ENCODE measurements at regions not wholly inside any gene's neighbourhood (a gene's known extent, or its start where the extent isn't known, plus 50 kb on each side); places are given as distances from the start of the nearest gene placed in this dataset.

DNA sequence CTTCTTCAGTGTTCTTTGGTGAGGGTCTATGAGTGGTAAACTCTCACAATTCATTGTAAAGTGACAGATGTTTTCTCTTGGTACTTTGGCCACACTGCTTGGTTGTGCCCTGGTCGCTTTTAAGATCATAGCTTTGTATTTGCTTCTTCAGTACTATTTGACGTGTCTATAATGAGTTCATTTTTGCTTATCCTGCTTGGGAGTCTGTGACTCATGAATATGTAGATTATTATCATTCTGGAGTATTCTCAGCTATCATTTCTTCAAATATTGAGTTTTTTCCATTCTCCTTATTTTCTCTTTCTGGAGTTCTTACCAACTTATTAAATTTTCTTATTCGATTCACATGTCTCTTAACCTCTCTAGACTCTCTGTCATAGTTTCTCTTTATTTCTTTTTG is 73.0 kb upstream of the HS6ST1 start:
- ATAC-seq (no peak), DNase-seq (no peak), FAIRE-seq (no peak)
- Histone ChIP-seq H3K36me3 (no peaks in the 10 kb centered on the region), H3K4me3 (no peak overlapping the region), H3K27ac (no peak overlapping the region), H3K27me3 (no peaks in the 10 kb centered on the region), H3K4me1 (no peaks in the 10 kb centered on the region), H3K9me3 (no peaks in the 10 kb centered on the region)
- WGBS, 2 donors: 95 to 97% methylated on average over 3 of the region's 3 CpGs
- intact Hi-C loops (cut with DNase I): no loop called here
- TF ChIP-seq, protein P1, sequence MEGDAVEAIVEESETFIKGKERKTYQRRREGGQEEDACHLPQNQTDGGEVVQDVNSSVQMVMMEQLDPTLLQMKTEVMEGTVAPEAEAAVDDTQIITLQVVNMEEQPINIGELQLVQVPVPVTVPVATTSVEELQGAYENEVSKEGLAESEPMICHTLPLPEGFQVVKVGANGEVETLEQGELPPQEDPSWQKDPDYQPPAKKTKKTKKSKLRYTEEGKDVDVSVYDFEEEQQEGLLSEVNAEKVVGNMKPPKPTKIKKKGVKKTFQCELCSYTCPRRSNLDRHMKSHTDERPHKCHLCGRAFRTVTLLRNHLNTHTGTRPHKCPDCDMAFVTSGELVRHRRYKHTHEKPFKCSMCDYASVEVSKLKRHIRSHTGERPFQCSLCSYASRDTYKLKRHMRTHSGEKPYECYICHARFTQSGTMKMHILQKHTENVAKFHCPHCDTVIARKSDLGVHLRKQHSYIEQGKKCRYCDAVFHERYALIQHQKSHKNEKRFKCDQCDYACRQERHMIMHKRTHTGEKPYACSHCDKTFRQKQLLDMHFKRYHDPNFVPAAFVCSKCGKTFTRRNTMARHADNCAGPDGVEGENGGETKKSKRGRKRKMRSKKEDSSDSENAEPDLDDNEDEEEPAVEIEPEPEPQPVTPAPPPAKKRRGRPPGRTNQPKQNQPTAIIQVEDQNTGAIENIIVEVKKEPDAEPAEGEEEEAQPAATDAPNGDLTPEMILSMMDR (IDR thresholded peaks at IDR 0.05): no peak

DNA sequence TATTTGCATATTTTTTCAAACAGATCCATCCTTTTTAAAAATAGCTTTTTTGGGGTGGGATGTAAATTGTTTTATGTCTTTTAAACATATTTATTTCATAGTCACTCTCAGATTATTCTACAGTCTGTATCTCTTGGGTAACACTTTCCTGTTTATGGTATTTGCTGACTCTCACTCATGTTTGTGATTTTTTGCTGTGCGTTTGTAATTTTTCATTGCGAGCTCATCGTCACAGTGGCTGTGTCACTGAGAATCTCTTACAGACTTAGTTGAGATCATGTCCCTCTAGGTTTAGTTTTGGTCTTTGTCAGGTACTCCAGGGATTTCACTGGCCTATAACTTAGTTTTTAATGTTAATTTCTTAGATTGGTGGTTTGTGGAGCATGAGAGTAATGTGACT is 73.5 kb upstream of the HS6ST1 start:
- no peaks in the 10 kb centered on the region for H3K9me3 ChIP-seq
- no peak overlapping the region for H3K4me3 ChIP-seq
- no peaks in the 10 kb centered on the region for H3K27me3 ChIP-seq
- no peak for FAIRE-seq
- TF ChIP-seq, protein P1 (IDR thresholded peaks at IDR 0.05): no peak
- no peak overlapping the region for H3K27ac ChIP-seq
- ATAC-seq: no peak
- DNase-seq: no peak
- intact Hi-C loops (cut with DNase I): no loop called here
- 95 to 96% methylated on average over 3 of the region's 3 CpGs for WGBS, 2 donors
- no peaks in the 10 kb centered on the region for H3K4me1 ChIP-seq
- no peaks in the 10 kb centered on the region for H3K36me3 ChIP-seq

DNA sequence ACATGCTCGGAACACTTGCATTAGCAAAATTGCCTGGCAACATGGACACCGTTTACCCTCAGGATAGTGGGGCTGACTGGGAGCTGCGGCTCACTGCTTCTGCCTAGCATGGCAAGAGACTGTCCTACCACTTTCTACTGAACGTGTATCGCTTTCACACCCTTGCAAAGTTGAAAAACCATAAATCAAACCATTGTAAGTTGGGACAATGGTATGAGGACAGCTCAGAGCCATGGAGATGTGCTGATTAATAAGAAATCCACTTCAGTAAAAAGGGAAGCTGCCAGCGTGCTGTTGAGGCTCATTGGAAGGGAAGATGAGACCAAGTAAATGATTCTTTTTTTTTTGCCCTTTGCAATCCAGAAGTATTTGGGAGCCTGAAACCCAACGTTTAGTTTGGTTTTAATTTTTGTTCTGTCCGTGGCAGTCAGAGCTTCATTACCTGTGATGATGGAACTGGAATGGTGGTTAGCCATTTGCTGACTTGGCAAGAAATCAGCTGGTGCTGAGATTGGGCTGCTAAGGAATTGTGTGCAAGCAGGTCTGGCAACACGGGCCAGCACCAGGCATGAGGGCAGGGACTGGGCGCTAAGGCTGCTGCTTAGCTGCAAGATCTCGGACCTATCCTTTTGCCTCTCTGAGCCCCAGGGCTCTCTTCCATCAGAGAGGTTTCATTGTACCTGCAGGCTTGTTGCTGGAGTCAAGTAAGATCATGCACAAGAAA is 75.5 kb upstream of the HS6ST1 start:
- no peaks in the 10 kb centered on the region for H3K27me3 ChIP-seq
- ATAC-seq: no peak
- no peaks in the 10 kb centered on the region for H3K4me1 ChIP-seq
- no peak for FAIRE-seq
- WGBS, 2 donors: 75 to 78% methylated on average over 11 of the region's 11 CpGs
- intact Hi-C loops (cut with DNase I): no loop called here
- H3K4me3 ChIP-seq: no peak overlapping the region
- no peaks in the 10 kb centered on the region for H3K9me3 ChIP-seq
- H3K27ac ChIP-seq: no peak overlapping the region
- TF ChIP-seq, protein P1 (IDR thresholded peaks at IDR 0.05): no peak
- peak in 1 of 6 donors; percentile 45 for DNase-seq
- H3K36me3 ChIP-seq: no peaks in the 10 kb centered on the region

DNA sequence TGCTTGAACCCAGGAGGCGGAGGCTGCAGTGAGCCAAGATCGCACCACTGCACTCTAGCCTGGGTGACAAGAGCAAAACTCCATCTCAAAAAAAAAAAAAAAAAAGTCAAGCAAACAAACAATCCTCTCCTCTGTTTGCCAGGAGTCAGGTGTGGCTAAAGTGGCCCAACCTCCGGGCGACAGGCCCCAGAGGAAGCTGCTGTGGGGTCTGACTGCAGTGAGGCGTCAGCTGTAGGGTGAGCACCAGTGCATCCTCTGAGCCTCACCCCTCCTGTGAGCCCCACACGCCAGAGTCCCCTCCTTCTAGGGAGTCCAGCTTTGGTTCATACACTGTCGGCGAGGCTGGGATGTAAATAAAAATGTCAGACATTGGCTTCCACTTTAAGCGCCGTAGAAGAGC is 76.5 kb upstream of the HS6ST1 start:
- 92% methylated on average over 10 of the region's 10 CpGs for WGBS, 2 donors
- no peaks in the 10 kb centered on the region for H3K9me3 ChIP-seq
- FAIRE-seq (no peak), ATAC-seq (peak in 1 of 4 donors; percentile 20), DNase-seq (peak in 2 of 6 donors; percentile 4 to 16)
- H3K4me3 ChIP-seq: no peak overlapping the region
- intact Hi-C loops (cut with DNase I): no loop called here
- no peaks in the 10 kb centered on the region for H3K27me3 ChIP-seq
- H3K27ac ChIP-seq: peak overlapping the region in 2 of 4 donors; percentile 67 to 75
- H3K36me3 ChIP-seq: no peaks in the 10 kb centered on the region
- H3K4me1 ChIP-seq: peaks cover 0 to 3% (median 0%) of the 10 kb centered on the region in 3 donors
- TF ChIP-seq, protein P1 (IDR thresholded peaks at IDR 0.05): no peak

All from pancreas (tissue), 10 donors.